Neuron (in vitro differentiated cells): ENCODE measurements at regions not wholly inside any gene's neighbourhood (a gene's known extent, or its start where the extent isn't known, plus 50 kb on each side); places are given as distances from the start of the nearest gene placed in this dataset.

Experiments used
- H2AFZ ChIP-seq: one replicate; pipeline ENCODE4 v1.6.1; 2013; ENCODE audit warnings: low read depth, mild to moderate bottlenecking, inconsistent platforms, low read length, moderate library complexity
- H3K27me3 ChIP-seq: one replicate; pipeline ENCODE4 v1.6.1; 2013; ENCODE audit warnings: low read length; ENCODE audit not compliant: insufficient read depth
- H3K36me3 ChIP-seq: one replicate; pipeline ENCODE4 v1.6.1; 2013; ENCODE audit warnings: low read length; ENCODE audit not compliant: insufficient read depth
- H3K4me1 ChIP-seq: one replicate; pipeline ENCODE4 v1.6.1; 2013; ENCODE audit warnings: low read length; ENCODE audit not compliant: insufficient read depth
- H3K4me3 ChIP-seq: 2 replicates; pipeline ENCODE4 v1.5.1; 2013; ENCODE audit warnings: mild to moderate bottlenecking, low read length, moderate library complexity
- H3K9me3 ChIP-seq: one replicate; pipeline ENCODE4 v1.6.1; 2013; ENCODE audit warnings: low read length

DNA sequence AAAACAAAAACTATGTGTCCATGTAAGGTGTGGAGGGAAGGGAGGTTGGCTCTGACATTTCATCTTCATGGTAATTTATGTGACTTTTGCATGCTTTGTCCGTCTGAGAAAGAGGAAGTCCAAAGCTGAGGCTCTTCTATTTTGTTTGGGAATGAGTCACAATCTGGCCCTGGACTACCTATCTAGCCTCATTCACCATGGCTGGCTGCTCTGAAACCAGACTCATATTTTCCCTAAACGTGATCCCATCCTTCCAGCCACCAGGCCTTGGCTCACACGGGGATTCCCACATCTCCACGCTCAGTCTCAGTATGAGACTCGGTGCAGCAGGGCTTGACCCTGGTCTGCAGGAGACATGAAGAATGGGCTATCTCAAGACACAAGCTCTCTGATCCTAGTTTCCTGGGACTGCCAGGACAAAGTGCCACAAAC, 672.8 kb downstream of the ACTL7B start:
- Histone ChIP-seq H3K9me3 (no peaks in the 10 kb centered on the region), H3K36me3 (no peaks in the 10 kb centered on the region), H2AFZ (no peak overlapping the region), H3K4me3 (no peak overlapping the region), H3K27me3 (no peaks in the 10 kb centered on the region), H3K4me1 (no peaks in the 10 kb centered on the region)

DNA sequence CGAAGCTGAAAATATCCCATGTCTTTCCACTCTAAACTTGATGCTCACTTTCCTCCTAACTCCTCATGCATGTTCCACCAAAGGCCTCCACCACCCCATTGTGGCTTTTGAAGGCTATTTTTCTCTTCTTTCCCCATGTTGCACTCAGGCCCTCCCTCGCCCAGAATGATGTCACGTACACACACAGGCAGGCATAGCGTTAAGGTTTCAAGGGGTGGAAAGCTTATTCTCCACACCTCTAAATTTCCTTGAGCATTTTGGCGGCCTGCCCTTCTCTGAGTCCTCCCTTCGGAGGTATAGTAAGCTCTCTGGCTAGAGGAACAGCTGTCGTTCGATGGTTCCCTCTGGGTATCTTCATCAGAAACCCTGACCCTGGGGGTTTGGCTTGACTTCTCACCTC, 673.5 kb downstream of the ACTL7B start:
- Histone ChIP-seq H3K27me3 (no peaks in the 10 kb centered on the region), H3K4me3 (no peak overlapping the region), H2AFZ (no peak overlapping the region), H3K36me3 (no peaks in the 10 kb centered on the region), H3K4me1 (no peaks in the 10 kb centered on the region), H3K9me3 (no peaks in the 10 kb centered on the region)

DNA sequence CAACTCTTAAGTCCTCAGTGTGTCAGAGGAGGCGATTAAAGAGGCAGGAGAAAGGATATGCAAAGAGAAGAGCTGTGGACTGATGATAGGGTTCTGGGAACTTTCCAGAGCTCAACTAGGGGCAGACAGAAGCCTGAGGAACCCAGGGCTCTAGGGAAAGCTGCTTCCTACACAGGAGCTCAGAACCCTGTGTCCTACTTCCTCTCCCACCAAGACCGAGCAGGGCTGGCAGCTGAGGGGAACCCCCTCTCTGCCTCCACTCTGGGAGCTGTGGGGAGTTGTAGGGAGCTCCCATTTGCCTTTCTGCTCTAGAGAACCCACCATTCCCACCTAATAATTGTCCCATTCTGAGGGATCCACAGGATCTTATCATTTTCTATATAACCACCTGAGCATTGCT, 674.3 kb downstream of the ACTL7B start:
- no peaks in the 10 kb centered on the region for H3K4me1 ChIP-seq
- H3K4me3 ChIP-seq, result no peak overlapping the region
- H3K9me3 ChIP-seq, result no peaks in the 10 kb centered on the region
- H3K36me3 ChIP-seq, result no peaks in the 10 kb centered on the region
- H2AFZ ChIP-seq, result no peak overlapping the region
- no peaks in the 10 kb centered on the region for H3K27me3 ChIP-seq

DNA sequence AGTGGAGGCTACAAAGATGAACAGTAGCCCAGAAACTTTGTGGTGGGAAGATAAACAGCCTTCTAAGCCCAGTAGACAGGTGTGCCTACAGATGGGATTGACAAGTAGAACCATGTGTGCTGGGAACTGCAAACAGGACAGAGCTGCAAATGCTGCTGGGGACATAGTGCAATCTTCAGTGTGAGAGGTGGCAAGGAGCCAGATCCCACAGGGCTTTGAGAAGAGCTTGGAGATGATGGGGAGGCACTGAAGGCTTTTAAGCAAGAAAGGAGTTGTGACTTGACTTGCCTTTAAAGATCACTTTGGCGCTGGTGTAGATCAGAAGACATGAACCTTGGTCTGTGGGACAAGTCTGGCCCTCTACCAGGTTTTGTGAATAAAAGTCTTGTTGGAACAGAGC, 675.2 kb downstream of the ACTL7B start:
- no peaks in the 10 kb centered on the region for H3K4me1 ChIP-seq
- H3K4me3 ChIP-seq, result no peak overlapping the region
- H2AFZ ChIP-seq, result no peak overlapping the region
- H3K27me3 ChIP-seq, result no peaks in the 10 kb centered on the region
- H3K36me3 ChIP-seq, result no peaks in the 10 kb centered on the region
- no peaks in the 10 kb centered on the region for H3K9me3 ChIP-seq

DNA sequence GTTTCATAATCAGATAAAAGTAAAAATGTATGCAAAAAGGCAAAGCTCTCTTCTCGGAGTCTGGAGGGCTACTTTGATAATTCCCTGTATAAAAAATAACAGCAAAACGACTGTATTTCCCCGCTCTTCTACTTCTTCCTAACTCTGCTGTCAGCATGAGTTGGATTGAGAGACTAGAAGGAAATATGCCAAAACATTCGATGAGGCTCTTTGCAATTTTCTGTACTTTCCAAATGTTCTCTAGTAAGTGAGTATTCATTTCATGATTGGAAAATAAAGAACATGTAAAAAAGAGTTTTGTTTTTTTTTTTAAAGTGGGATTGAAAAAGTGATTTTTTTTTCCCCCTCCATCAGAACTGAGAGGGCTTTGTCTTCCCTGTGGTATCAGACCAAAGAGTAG, 677.5 kb downstream of the ACTL7B start:
- Histone ChIP-seq H3K4me3 (no peak overlapping the region), H2AFZ (no peak overlapping the region), H3K36me3 (no peaks in the 10 kb centered on the region), H3K9me3 (no peaks in the 10 kb centered on the region), H3K27me3 (no peaks in the 10 kb centered on the region), H3K4me1 (no peaks in the 10 kb centered on the region)

DNA sequence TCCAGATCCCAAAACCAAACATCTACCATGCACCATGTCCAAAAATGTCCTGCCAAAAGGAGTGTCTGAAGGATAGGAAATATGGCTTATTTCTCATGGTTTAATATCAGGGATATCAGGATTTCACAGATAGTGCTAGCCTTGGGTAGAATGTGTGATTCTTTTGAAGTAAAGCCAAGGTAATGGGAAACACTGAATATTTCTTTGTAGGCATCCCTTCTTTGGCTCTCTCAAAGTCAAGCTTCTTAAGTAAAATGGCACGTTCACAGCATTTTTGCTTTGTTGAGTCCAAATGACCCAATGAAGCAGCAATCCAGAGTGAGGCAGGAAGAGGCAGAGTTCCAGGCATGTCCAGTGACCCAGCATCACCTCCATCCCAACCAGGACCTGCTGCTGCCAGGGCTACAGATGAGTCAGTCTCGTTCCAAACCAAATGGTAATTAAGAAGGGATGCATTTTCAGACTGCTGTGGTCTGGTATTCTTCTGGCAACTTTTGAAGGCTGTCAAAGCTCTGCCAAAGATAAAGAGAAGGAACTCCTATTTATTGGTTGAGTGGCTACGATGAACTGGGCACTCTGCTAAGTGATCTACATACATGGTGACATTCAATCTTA, 678.8 kb upstream of the KLF4 start:
- Histone ChIP-seq H3K9me3 (no peaks in the 10 kb centered on the region), H3K4me3 (no peak overlapping the region), H2AFZ (no peak overlapping the region), H3K27me3 (no peaks in the 10 kb centered on the region), H3K4me1 (no peaks in the 10 kb centered on the region), H3K36me3 (no peaks in the 10 kb centered on the region)

DNA sequence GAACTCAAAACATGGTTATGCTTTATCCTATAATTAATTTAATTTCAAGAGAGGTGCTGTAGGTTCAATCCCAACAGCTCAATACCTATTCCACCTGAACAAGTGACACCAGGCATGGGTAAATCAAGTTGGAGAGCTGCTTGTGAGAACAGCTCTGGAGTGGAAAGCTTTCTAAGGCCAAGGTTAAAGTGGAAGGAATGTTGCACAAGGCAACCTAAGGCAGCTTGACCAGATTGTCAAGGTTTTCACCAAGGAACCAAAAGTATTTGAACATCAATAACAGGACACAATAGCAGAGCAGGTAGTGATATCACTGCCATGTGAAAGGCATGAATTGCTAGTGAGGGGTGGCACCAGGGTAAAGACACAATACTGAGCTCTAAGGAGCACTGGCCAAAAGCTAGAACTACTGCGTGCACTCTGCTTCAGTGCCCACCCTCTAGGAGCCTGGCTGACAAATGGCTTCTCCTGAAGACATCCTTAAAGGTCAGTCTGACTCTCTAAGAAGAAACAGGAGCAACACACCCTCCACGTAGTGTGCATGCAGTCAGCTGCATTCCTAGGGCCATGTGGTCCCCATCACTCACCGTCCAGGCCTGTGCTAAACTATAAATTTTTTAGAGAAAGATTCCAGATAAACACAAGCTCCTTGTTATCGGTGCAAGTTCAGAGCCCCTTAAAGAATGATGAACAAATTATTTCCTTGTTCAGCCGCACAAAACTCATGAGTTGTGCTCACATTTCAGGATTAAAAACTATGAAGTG, 677.7 kb upstream of the KLF4 start:
- Histone ChIP-seq H3K4me3 (no peak overlapping the region), H3K27me3 (no peaks in the 10 kb centered on the region), H3K4me1 (no peaks in the 10 kb centered on the region), H2AFZ (no peak overlapping the region), H3K36me3 (no peaks in the 10 kb centered on the region), H3K9me3 (no peaks in the 10 kb centered on the region)

DNA sequence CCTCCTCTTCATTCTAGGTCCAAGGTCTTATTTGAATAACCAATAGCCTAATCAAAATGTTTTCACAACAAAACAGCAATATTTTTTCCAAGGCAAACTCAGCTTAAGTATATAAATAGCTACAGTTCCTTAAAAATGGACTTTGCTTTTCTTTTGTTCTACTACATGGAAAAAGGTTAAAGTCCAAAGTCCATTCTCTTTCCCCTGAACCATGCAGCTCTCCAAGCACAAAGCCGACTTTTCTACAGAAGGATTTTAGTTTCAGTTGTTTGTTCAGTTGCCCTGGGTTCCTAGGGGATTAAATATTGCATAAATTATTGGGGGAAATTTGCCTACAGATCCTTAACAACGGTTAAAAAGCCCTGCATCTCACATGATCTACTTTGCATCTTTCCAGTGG, 677.0 kb upstream of the KLF4 start:
- H3K36me3 ChIP-seq, result no peaks in the 10 kb centered on the region
- no peak overlapping the region for H3K4me3 ChIP-seq
- H3K4me1 ChIP-seq, result no peaks in the 10 kb centered on the region
- no peak overlapping the region for H2AFZ ChIP-seq
- H3K9me3 ChIP-seq, result no peaks in the 10 kb centered on the region
- no peaks in the 10 kb centered on the region for H3K27me3 ChIP-seq

DNA sequence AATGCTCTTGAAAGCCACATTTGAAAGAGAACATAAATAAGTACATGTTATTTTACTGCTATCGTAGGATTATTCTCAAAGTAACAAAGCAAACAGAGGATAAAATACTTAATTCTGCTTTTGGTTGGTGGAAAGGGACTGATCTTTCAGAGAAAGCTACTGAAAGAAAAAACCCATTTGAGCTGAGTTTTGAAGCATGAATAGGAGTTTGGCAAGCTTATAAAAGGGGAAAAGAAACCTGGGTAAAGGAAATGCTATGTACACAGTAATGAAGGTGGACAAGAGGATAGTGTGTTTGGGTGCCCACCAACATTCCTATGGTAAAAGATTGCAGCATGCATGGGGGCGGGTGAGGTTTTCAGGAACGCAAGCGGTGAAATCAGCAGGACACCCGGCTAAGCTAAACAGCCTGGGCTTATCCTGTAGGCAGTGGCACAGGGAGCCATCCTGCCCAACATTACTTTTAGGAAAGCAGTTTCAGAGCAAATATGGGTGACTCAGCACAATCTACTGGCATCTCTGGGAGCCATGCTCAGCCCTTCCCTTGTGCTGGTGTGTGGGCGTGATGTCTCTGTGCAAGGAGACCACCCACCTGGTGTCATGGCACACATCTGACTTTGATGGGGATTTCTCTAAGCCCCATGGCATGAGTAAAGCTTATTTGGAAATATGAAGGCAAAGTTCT, 673.9 kb upstream of the KLF4 start:
- Histone ChIP-seq H3K36me3 (no peaks in the 10 kb centered on the region), H3K4me3 (no peak overlapping the region), H2AFZ (no peak overlapping the region), H3K4me1 (no peaks in the 10 kb centered on the region), H3K9me3 (no peaks in the 10 kb centered on the region), H3K27me3 (no peaks in the 10 kb centered on the region)

DNA sequence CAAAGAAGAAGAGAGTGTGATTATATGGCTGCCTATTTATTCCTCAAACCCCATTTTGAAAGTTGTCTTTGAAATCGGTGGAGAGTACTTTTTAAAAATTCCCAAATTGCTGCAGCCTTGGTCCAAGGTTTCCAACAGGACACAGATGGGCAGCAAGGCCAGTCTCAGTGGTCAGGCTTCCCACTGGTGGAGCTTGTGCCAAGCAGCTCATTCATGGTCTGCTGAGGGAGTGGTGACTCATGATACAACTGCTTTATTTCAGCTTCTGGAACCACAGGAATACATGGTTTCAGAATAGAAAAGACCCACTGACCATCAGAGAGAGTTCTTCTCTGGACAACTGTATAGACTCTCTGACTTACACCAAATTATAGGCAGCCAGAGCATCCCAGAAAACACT, 673.1 kb upstream of the KLF4 start:
- Histone ChIP-seq H3K27me3 (no peaks in the 10 kb centered on the region), H3K4me1 (no peaks in the 10 kb centered on the region), H2AFZ (no peak overlapping the region), H3K9me3 (no peaks in the 10 kb centered on the region), H3K36me3 (no peaks in the 10 kb centered on the region), H3K4me3 (no peak overlapping the region)

DNA sequence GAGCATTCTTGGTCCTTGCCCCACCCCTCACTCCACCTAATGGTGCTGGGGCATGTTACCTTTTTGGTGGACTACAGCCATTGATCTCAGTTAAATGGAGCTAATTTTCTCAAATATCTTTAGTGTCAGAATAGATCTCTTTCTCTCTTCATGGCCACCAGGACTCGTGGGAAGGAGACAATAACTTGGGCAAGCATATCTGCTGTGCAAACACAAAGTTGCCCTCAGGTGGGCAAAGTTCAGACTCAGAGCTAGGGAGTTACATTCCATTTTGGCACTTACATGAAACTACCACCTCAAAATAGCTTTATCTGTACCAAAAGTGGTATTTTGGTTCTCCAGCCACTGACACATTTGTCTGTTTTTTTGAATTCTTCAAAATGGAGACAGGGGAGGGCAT, 671.9 kb upstream of the KLF4 start:
- Histone ChIP-seq H3K36me3 (no peaks in the 10 kb centered on the region), H3K4me3 (no peak overlapping the region), H3K27me3 (no peaks in the 10 kb centered on the region), H2AFZ (no peak overlapping the region), H3K9me3 (no peaks in the 10 kb centered on the region), H3K4me1 (no peaks in the 10 kb centered on the region)

DNA sequence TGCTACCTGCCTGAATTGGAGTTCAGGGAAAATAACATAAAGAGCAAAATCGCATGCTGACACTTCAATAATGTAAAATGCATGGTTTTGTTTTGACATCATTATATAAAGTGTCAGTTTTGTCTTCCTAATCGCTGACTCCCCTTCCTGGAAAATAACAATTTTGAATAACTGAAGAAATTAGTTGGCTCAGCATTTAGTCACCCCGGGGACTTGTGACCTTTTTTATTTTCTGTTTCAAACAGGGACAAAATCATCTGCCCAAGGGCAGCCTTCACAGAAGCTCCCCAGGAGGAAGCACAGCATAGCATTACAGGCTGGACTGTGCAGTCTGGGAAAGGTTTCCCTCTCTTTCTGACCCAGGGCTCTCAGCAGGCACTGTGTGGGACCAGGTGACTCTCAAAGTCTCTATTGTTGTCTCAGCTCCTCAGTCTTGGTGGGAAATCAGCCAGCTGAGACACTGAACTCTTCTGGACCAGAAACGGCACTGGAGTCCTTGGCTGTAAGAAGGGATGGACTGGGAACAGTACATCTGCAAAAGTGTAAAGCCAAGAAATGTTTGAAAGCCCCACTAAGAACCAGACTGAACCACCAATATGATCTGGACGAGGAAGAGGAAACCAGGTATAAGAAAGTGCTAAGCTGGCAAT, 671.3 kb upstream of the KLF4 start:
- Histone ChIP-seq H3K4me1 (no peaks in the 10 kb centered on the region), H3K9me3 (no peaks in the 10 kb centered on the region), H3K4me3 (no peak overlapping the region), H2AFZ (no peak overlapping the region), H3K36me3 (no peaks in the 10 kb centered on the region), H3K27me3 (no peaks in the 10 kb centered on the region)

DNA sequence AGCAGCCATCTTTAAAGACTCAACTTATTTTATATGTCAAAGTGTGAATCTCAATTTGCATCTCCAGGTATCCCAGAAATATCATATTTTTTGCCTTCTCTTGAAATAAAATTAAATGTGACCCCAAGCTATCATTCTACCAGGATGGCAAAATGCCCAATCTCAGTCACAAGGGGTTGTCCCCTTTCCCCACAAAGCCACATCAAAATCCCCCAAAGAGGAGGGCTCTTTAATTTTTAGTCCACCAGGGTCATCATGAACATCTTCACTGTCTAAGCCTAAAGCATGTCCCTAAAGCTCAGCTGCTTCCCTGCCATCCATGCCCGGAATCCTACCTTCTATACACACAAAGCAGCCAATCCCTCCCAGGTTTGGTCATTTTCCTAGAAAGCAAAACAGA, 670.5 kb upstream of the KLF4 start:
- no peaks in the 10 kb centered on the region for H3K9me3 ChIP-seq

More for the DNA sequence above, 670.5 kb upstream of the KLF4 start:
- no peaks in the 10 kb centered on the region for H3K27me3 ChIP-seq
- H3K4me3 ChIP-seq, result no peak overlapping the region
- H3K4me1 ChIP-seq, result no peaks in the 10 kb centered on the region
- H3K36me3 ChIP-seq, result no peaks in the 10 kb centered on the region
- H2AFZ ChIP-seq, result no peak overlapping the region
